NCI-H82 treated with DMSO at 0.1 percent for 48 hours (cell line): ENCODE measurements at regions not wholly inside any gene's neighbourhood (a gene's known extent, or its start where the extent isn't known, plus 50 kb on each side); places are given as distances from the start of the nearest gene placed in this dataset.

ENCODE experiments used
- DNase-seq: peaks from one replicate; lab custom pipeline; 2025; ENCODE audit not compliant: unreplicated experiment; lab: John Stamatoyannopoulos, UW

- DNase-seq: no peak
Measured at GRCh38 chr3:127405791-127406190, 117.9 kb upstream of the PRR20G start.

- DNase-seq: no peak
Measured at GRCh38 chr3:127405010-127405598, 117.3 kb upstream of the PRR20G start.

GRCh38 chr3:127404221-127405009 lies 116.6 kb upstream of the PRR20G start:
- no peak for DNase-seq

GRCh38 chr3:127403795-127404194 lies 115.9 kb upstream of the PRR20G start:
- DNase-seq: no peak

GRCh38 chr3:127399154-127399553 lies 111.3 kb upstream of the PRR20G start:
- DNase-seq: no peak

- DNase-seq: no peak
Measured at GRCh38 chr3:127396473-127396872, 108.6 kb upstream of the PRR20G start.

GRCh38 chr3:127395663-127396355 lies 108.0 kb upstream of the PRR20G start:
- no peak for DNase-seq

GRCh38 chr3:127394984-127395662 lies 107.3 kb upstream of the PRR20G start:
- no peak for DNase-seq

- DNase-seq: no peak
Measured at GRCh38 chr3:127394031-127394430, 106.2 kb upstream of the PRR20G start.

GRCh38 chr3:127393131-127393820 lies 105.4 kb upstream of the PRR20G start:
- no peak for DNase-seq

GRCh38 chr3:127392156-127392490 lies 104.3 kb upstream of the PRR20G start:
- DNase-seq: peak; percentile 48

- DNase-seq: no peak
Measured at GRCh38 chr3:127391436-127392155, 103.8 kb upstream of the PRR20G start.

- no peak for DNase-seq
Measured at GRCh38 chr3:127390365-127391025, 102.6 kb upstream of the PRR20G start.

GRCh38 chr3:127389913-127390312 lies 102.1 kb upstream of the PRR20G start:
- no peak for DNase-seq

GRCh38 chr3:127389420-127389819 lies 101.6 kb upstream of the PRR20G start:
- no peak for DNase-seq

GRCh38 chr3:127388427-127388826 lies 100.6 kb upstream of the PRR20G start:
- DNase-seq: no peak

GRCh38 chr3:127387556-127388153 lies 99.8 kb upstream of the PRR20G start:
- DNase-seq: no peak

- DNase-seq: no peak
Measured at GRCh38 chr3:127387119-127387518, 99.3 kb upstream of the PRR20G start.

- DNase-seq: no peak
Measured at GRCh38 chr3:127386490-127386889, 98.6 kb upstream of the PRR20G start.

- no peak for DNase-seq
Measured at GRCh38 chr3:127385540-127385870, 97.7 kb upstream of the PRR20G start.
